Activated CD4-positive, alpha-beta T cell treated with anti-CD3 and anti-CD28 coated beads, Interleukin-2, amount 50 U/mL, for 16 hours (primary cell): ENCODE measurements at regions not wholly inside any gene's neighbourhood (a gene's known extent, or its start where the extent isn't known, plus 50 kb on each side); places are given as distances from the start of the nearest gene placed in this dataset.
A peak's percentile ranks its signal among the peaks of the same experiment; 100 is the strongest.

Source experiments
- DNase-seq: peaks from one replicate; pipeline ENCODE4 v3.0.0-alpha.2; 2020

DNA sequence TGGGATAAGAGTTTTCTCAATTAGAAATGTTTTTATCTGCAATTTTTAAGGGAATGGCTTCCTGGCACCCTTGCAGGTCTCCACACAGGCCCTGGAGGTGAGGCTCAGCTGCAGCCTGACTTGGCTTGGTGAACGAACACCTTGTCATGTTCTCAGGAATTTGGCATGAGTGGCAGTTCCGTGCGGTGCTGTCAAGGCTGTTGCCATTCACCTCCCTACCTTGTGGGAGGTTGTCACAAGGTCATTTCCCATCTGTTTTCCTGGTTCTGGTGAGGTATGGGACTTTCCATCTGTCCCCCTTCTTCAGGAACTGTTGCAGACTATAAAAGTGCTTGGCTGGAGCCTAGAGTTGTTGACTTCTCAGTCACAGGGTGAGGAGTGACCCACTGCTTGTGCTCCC lies 82.9 kb downstream of the ELOVL4 start:
- DNase-seq, result no peak

DNA sequence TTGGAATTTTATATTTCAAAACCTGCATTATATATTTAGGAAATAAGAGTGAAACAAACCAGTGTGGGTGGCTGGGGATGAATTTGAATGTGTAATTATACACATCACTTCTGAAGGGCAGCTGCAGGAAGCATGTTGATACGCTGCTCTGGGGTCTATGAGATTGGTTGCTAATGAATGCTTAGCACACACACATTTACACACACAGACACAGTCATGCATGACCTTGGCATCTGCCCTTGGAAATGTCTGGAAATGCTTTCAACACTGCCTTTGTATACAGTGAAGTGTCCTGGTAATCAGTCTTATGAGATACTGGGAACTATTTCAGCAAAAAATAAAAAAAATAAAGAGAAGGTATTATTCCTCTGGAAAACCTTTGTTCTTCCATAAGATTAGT lies 83.4 kb downstream of the ELOVL4 start:
- no peak for DNase-seq

DNA sequence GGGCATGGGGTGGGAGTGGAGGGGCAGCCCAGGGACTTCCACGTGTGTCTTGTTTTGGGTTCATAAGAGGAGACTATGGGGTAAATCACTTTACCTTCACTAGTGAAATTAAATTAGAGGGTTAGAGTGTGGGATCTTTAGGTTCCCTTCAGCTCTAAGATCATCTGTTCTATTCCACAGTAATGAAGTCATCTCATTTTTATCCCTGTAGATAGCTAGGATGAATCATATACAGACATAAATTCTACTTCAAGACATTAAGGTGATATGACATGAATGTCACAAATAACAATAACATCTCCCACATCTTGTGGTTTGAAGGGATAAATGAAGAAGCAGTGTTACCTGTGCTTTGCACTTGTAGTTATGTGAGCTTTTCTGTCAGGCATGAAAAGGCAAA lies 83.8 kb downstream of the ELOVL4 start:
- no peak for DNase-seq

DNA sequence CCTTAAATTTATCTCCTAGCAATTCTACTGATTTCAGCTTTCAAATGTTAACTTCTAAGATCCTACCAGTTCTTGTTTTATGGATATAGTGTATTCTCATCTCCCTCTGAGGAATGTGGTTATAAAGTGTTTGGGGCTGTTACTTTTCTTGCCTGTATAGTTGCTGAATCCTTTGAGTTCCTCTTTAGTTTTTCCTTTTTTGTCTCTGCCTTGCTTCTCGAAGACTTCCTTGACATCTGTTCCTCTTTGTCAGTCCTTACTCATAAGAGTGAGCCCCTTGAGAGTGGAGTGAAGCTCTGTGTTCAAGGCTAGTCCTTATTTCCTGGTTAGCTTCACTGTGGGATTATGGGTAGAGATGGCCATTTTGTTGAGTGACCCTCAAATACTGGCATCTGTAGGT lies 84.6 kb downstream of the ELOVL4 start:
- DNase-seq, result no peak

DNA sequence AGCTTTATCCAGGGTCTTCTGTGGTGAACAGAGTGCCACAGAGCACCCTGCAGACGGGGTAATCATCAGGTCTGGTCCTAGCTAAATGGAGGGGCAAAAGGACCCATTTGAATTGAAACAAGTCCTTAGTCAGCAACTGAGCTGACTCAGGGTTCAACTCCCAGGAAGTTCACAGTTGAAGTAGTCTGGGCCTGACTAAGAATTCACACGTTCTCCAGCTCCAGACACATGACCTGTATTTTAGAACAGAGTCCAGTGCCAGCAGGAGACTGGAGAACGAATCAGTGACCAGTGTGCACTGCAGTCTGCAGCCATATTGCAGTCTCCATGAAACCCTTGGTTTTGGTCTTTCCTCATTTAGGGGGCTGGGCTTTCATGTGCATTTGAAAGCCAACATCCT lies 85.2 kb downstream of the ELOVL4 start:
- DNase-seq, result no peak

DNA sequence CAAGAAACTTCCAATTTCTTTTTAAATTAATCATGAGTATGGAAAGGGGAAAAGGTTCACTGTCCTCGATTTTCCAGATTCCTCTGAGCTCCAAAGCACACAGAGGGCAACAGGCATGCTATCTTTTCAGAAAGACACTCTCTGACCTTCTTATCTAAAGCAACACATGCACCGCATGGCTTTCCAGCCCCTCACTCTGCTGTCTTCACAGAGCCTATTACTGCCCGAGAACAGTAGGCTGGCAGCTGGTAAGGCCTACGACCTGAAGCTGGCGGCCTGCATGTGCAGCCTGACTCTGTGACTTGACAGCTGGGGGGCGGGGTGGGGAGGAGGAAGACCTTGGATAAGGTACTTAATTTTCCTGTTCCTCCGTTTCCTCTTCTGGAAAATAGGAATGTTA lies 86.3 kb downstream of the ELOVL4 start:
- no peak for DNase-seq

DNA sequence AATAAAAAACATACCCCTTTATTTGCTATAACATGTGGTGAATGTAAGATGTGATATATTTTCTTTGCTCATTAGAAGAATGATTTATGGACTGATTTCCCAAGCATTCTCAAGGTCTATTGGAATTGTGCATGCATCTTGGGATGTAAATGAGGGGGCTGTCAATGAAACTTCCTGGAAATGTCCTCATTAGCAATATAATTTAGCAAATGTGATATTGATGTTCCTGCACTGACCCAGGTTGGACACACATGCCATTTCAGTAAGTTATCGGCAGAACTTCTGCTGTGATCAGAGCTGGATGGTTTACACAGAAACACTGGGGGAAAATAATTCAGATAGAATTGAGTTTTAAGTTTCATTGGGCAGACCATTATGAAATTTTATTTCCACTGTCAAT lies 99.9 kb downstream of the ELOVL4 start:
- DNase-seq, result no peak

DNA sequence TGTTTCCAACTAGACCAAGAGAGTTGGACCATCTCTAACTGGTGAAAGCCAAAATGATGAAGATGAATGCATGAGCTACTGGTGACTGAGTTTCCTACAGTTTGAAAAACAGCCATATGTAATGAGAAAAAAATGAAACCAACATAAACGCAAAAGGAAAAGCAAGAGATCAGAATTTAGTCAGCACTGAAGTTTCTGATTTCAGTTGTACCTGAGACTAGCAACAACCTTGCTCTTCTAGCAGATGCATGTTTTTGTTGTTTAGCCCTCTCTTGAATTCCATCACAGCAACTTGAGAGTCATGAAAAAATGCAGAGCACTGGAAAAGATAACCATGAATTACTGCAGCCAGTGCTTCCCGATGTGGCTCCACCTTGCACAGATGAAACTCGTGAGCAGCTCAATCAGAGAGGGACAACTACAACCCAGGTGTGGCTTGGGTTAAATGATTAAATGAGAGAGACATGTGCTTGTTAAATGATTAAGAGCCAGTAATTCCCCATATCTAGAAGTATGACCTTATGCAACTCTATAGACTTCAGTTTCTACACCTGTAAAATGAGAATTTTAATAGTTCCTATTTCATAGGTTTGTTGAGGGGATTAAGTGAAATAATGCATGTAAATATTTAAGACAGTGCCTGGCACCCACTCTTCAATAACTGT lies 104.8 kb downstream of the ELOVL4 start:
- DNase-seq, result peak; percentile 16

DNA sequence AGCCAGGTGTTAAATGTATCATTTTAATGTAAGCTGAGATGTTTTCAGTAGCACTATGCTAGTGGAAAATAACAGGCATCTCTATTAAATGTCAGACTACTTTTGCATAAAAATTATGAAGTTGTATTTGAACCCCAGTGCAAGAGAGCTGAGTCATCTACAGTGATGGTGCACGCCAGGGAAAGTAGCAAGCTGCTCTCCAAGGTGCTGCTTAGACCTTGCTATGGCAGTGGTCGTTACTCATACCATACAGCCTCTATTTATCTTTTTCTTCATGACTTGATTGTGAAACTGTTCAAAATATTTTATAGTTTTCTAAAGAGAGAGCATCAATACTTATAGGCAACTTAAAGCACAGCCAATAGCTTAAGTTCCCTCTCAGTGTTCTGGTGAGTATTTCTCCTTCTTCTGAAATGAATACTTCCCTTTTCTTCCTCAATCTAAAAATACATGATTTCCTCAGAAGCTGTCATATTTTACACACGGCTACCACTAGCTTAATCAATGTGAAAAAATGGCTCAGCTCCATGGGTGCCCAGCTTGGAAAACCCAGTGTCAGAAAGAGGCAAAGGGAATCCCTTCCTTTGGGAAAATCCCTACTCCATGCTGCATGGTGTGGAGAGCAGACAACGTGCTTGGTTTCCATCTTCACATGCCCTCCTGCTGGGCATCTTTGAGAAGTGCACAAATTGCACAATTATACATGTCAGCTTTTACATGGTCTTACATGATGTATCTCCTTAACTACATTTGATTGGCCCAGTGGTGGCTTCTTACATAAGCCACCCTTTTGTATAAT lies 105.6 kb downstream of the ELOVL4 start:
- DNase-seq, result peak; percentile 15

DNA sequence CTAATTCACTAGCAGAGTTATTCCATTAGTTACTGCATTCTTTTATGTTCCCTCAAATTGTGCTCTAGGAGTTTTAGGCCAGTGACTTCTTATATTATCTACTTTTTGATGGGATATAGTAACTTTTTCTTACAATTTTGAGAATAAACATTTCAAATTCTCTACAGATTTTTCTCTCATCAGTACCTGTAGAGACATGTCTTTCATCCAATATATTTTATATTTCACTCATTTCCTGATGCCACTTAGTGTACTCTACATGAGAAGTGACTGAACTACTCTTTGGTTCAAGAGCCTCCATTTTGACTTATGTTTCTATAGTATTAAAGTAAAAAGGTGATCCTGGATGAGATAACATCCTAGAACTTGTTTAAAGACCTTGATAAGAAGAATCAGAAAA lies 108.5 kb downstream of the ELOVL4 start:
- DNase-seq, result no peak

DNA sequence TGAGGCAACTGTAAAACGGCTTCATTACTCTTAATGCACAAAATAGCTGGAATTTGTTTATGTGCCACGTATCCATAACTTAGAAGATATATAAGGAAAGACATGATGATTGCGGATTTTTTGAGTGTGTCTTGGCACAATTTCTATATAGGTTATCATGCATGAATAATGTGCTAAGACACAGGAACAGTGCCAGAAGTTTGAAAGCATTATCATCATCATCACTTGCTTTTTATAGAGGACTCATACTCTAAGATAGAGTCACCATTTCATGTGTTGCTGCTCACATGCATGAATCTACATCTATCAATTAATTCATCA lies 113.4 kb downstream of the ELOVL4 start:
- no peak for DNase-seq

DNA sequence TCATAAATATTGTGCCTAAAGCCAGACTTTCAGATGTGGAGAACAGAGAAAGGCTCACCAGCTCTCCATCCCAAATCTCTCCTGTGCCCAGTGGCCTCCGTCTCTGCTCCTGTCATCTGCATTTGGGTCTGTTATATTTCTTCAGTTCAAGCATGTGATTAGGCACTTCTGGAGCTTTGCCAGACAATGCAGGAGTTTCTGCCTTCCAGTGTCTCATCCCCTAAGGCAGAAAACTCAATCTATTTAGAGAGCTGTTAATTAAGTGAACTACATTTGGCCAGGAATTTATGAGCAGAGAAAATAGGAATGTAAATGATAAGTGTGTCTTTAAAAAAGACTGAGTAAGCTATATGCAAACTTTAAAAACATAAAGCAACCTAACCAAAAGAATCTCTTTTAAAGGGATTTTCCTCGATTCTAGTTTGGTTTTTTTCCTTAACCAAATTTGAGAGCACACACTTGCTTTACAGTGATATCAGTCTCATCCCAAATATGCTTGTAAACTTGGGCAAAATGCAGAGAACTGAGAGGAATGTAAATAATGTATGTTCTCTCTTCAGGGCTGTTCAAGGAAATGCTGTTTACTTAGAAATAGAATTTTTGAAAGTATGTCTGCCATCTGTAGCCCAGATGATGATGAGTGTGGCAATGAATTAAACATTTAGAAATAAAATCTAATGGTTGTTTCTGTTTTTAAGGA lies 113.9 kb downstream of the ELOVL4 start:
- DNase-seq, result no peak

DNA sequence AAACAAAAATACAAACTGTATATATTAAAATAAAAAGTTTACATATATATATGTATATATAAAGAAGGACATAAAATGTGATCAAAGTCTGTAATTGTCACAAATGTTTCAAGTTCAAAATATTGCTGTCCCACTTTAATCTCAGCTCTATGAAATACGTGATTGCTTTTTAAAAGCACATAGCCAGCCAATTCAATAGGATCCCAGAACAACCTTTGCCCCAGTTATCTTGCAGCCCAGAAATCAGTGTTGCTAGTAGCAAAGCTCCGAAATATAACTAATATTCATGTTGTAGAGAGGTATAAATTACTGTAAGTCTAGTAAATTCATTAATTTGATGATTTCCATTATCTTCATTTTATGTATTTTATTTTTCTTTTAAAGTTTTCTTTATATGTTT lies 114.6 kb downstream of the ELOVL4 start:
- DNase-seq, result no peak

DNA sequence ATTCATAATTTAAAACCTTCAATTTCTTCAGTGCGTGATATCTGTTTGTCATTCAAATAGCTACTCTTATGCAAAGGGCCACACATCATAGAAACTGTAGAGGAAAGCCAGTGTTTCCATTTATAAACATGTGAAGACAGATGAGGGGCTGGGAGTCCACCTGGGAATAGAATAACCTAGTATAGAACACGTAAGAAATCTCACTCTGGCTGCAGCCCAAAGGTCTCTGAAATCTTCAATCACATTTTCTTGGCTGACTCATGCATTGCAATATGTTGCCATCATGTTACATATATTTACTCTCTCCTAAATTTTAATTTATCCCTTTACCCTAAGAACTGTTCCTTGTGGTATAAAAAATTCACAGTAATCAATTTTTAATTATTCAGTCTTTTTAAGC lies 123.2 kb downstream of the ELOVL4 start:
- no peak for DNase-seq

DNA sequence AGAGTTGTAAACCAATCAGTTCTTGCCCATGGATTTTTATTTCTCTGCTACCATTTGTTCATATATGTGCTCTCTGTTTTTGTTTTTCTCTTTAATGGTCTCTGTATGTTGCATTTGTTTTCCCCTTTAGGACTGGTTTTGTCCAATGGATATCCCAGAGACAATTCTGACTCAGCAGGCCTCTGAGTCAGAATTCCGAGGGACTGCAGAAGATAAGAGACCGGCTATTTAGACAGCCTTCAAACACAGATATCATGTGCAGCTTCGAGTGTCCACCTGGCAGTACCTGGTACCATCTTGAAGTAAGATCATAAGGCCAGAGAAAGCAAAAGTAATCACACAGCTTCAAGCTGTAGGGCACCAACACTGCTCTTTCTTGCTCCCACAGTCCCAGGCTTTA lies 125.5 kb downstream of the ELOVL4 start:
- DNase-seq, result no peak

DNA sequence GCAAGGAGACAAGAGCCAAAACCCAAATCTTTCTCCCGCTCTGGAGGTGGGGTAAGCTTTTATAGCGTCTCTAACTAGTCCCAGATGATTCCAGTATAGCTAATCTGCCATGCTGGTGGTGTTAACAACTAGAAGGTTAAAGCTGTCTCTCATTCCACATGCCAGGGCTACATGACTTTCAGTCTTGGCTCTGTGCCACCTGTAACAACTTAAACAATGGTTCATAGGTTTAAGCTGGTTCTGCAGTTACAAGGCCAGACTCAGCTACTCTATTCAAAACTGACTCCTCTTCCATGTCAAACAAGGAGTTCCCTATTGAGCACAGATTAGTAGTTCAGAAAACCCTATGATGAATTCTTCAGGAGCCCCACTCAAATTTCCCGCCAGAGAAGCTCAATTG lies 128.9 kb downstream of the ELOVL4 start:
- no peak for DNase-seq

DNA sequence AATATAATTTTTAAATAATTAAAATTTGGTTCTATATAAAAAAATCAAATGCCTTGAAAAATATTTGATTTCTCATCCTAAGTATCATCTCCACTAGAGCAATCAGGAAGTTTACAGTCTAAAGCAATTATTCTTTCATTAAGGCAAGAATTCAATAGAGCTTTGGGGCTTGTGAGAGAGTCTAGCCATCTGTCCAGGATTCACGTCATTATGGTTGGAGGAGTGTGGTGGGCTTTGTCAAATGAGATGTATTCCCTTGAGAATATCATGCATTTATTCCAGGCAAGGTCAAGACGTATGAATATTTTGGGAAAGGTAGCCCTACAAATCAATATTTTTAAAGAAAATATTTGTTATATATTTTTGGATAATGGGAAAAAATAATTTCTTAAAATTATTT lies 132.4 kb downstream of the ELOVL4 start:
- DNase-seq, result no peak

DNA sequence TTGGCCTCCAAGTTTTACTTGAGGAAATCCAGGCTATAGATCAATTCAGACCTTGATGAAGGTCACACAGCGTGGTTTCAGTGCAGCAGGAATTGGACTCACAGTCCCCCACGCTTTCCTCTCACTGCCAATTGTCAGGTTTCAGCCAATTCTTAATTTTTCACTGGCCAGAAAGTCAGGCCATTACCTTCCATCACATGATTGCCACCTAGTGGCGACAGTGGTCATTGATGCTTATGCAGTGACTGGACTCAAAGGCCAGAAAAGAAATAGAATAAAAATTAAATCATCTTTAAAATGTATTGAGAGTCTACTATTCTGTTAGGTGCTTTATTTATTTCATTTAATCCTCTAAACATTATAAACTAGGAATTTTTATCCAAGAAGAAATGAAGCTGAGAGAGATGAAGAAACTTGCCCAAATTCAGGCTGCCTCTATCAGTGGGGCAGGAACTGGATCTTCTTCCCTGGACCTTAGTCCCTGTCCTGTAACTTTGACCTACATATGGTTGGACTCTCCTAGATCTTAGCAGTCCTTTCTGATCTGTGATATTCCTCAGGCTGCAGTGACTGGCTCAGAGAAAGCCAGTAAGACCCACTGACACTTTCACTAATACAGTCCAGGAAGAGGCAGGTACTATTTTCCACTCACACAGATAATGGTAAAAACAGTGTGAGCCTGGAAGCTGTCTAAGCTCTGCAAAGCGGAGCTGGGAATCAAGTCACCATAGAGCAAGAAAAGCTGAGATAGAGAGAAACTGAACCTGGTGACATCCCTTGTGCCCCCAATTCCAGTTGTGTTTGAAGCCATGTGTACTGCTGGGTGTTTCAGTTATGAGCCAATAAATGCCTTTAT lies 133.3 kb downstream of the ELOVL4 start:
- peak; percentile 67 for DNase-seq

DNA sequence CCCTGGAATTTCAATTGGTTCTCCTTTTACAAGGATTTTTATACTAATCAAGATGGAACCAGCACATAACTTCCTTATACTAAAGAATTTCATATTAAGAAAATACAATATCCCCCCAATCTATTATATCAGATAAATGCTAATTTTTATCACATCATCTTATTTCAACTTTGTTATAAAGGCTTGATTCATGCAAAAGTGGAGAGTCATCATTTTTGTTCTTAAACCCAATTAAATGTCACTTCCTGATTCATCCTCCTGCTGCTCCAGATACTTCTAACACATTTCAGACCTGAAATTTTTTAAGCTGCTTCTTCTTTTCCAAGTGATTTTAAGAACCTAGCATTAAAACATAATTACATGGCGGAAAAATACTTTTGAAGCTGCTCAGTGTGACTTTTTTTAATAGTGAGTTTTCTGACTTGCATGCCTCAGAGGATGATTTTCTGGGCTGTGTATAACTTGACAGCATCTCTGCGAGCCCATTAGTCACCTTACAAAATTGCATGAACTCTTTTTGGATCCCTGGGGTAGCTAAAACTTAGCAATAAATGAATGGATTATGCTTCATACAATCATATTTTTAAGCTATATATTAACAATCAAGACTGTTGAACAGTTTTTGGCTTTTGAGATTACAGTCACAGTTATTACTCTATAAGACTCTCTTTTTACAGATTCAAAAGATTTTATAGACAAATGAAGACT lies 134.1 kb downstream of the ELOVL4 start:
- DNase-seq, result no peak

DNA sequence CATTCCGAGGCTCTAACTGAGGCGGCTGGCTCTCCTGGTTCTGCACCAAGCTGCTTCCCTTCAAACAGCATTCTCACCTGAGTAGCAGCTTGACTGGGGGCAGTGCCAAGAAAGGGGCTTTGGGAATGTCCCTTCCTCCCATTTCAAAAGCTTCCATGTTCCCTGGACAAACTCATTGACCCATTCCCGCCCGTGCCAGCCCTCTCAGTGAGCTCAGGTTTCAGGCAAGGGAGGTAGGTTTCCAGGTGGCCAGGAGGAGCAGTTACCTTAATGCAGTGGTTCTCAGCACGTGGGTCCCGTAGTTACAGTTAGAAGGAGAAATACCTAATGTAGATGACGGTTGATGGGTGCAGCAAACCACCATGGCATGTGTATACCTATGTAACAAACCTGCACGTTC lies 135.2 kb downstream of the ELOVL4 start:
- DNase-seq, result no peak

DNA sequence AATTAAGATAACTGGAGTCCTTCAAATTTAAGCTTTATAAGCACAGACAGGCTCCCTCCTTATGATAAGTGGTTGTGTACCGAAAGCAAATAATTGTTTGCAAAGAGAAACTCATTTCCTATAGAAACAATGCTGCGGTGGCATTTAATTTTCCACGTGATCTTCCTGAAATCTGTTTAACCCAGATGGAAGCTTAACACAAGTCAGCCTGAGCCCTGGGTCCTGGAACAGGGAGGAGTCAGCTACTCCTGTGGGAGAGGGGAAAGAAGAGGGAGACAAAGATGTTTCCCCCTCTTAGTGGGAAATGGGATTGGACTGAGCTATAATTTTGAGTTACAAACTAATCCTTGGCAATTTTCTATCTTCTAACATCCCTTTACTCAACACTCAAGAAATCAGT lies 136.5 kb downstream of the ELOVL4 start:
- no peak for DNase-seq

DNA sequence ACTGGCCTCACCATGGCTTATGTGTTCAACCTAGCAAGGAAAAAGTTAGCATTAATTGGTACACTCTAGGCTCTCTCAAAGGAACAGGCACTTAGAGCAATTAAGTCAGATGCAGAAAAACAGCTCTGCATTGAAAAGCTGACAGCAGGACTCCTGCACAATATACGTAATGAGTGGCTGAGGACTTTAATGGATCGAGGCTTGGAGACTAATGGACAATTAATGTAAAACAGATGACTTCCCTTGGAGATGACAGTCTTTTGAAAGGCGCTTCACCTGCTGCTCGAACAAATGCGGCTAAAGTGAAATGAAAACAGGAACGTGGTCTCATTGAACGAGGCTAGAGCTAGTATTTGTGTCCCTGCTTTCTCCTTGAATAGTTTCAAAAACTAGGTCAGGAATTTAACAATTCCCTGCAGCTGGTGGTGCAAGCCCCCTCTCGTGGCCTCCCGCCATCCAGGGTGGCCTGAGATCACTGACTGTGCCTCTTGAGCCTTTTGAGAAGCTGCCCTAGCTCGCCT lies 137.1 kb downstream of the ELOVL4 start:
- DNase-seq, result no peak

DNA sequence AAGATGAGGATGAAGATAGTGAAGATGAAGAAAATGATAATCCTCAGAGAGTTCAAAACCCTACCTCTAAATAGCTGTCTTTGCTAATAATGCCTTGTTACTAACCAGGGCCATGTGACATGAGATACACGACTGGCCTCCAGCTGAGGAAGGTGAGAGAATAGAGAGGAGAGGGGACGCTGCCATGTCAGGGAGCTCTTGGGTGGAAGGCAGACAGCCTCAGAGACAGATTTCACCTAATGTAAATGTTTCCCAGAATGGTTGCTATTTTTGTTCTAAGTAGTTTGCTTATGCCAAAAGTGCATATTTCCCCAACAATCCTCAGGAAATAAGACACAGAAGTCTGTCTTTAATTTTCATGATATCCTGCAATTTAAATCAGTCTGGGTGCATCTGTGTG lies 138.4 kb downstream of the ELOVL4 start:
- no peak for DNase-seq
